Endothelial cell of umbilical vein (primary cell): ENCODE measurements at regions not wholly inside any gene's neighbourhood (a gene's known extent, or its start where the extent isn't known, plus 50 kb on each side); places are given as distances from the start of the nearest gene placed in this dataset.

ENCODE experiments used
- CTCF ChIP-seq, 2 donors: IDR thresholded peaks; 1 replicate in 1 of 2; 2 replicates in 1 of 2; pipeline ENCODE4 v1.5.1; 2011; ENCODE audit warnings: low read length in 2 of 2, mild to moderate bottlenecking in 2 of 2, moderate library complexity in 2 of 2, control low read depth in 1 of 2, inconsistent platforms in 1 of 2, low read depth in 1 of 2; ENCODE audit not compliant: insufficient read depth in 1 of 2; ENCODE audit errors: extremely low read depth in 1 of 2
- EZH2 ChIP-seq: IDR thresholded peaks from 2 replicates; pipeline ENCODE4 v1.6.1; 2012; ENCODE audit warnings: borderline replicate concordance, low read depth, mild to moderate bottlenecking, moderate library complexity, low read length, inconsistent platforms; ENCODE audit not compliant: severe bottlenecking
- FOS ChIP-seq: IDR thresholded peaks from 2 replicates; pipeline ENCODE4 v1.6.1; 2011; ENCODE audit warnings: mild to moderate bottlenecking, low read length, moderate library complexity, borderline replicate concordance; ENCODE audit not compliant: insufficient read depth
- JUN ChIP-seq: IDR thresholded peaks from 2 replicates; pipeline ENCODE4 v1.6.1; 2011; ENCODE audit warnings: borderline replicate concordance, low read depth; ENCODE audit not compliant: insufficient read length, insufficient read depth
- MAX ChIP-seq: IDR thresholded peaks from 2 replicates; pipeline ENCODE4 v1.6.1; 2011; ENCODE audit not compliant: insufficient read depth, insufficient read length
- MYC ChIP-seq: IDR thresholded peaks from one replicate; pipeline ENCODE4 v1.6.1; 2011; ENCODE audit warnings: mild to moderate bottlenecking, low read depth, low read length
- POLR2A ChIP-seq: IDR thresholded peaks from 2 replicates; pipeline ENCODE4 v1.6.1; 2012; ENCODE audit warnings: low read depth, mild to moderate bottlenecking, control low read depth, low read length
- POLR2AphosphoS5 ChIP-seq: IDR thresholded peaks from 2 replicates; pipeline ENCODE4 v1.6.1; 2012; ENCODE audit warnings: low read depth, mild to moderate bottlenecking, control low read depth, low read length, moderate library complexity; ENCODE audit not compliant: insufficient read depth

- TF ChIP-seq POLR2A (no peak), MAX (no peak), CTCF (IDR thresholded peaks at IDR 0.05; ENCODE audit: extremely low read depth in 1 of 2, insufficient read depth in 1 of 2, low read depth in 1 of 2, low read length in 2 of 2) (no peak), EZH2 (no peak), JUN (no peak), POLR2AphosphoS5 (no peak), FOS (no peak), MYC (no peak)
These were observed 54.8 kb upstream of the TNKS2 start for GRCh38 chr10:91743465-91743864.
